GM10248 (cell line): ENCODE measurements at regions not wholly inside any gene's neighbourhood (a gene's known extent, or its start where the extent isn't known, plus 50 kb on each side); places are given as distances from the start of the nearest gene placed in this dataset.
"Not testable (repeated sequence)": the region's sequence is repeated elsewhere in the genome, so short reads cannot be mapped to it uniquely, and the experiment has no call there.

Experiments used
- CTCF ChIA-PET: fragments of 300-600 bp; sonication (Branson Sonifier 250); formaldehyde crosslinking; extraction: SDS; loops from one replicate; lab custom pipeline; 2021; ENCODE audit warnings: antibody characterized with exemption; lab: Yijun Ruan, JAX
- POLR2A ChIA-PET: fragments of 350-650 bp; sonication (Branson Sonifier 250); formaldehyde crosslinking; extraction: SDS; loops from one replicate; lab custom pipeline; 2020; ENCODE audit warnings: antibody characterized with exemption; lab: Yijun Ruan, JAX
- DNase-seq: peaks from one replicate; pipeline ENCODE4 v3.0.0; 2012; ENCODE audit errors: extremely low spot score
- TF ChIP-seq, protein P1 (sequence below): IDR thresholded peaks from 2 replicates; pipeline ENCODE4 v1.5.1; 2012; ENCODE audit warnings: mild to moderate bottlenecking, low read depth; ENCODE audit errors: extremely low read depth, missing control alignments, control extremely low read depth

DNA sequence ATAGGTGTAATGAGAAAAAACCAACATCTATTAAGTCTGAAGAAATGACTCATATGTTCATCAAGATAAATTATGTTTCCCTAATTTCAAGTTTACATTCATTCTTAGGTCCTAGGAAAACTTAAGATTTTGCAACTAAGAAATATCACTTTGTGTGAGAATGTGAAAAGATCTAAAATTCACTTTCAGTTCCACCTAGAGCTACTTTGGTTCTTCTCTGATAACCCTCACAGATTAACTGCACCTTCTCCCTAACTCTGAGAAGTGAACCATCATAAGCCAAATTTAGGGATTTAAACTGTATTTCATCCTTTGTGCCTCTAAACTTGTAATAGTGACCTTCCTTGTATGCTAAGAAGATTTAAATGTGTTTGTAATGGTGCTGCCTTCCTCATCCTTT is 213.0 kb downstream of the FRK start:
- TF ChIP-seq, protein P1, sequence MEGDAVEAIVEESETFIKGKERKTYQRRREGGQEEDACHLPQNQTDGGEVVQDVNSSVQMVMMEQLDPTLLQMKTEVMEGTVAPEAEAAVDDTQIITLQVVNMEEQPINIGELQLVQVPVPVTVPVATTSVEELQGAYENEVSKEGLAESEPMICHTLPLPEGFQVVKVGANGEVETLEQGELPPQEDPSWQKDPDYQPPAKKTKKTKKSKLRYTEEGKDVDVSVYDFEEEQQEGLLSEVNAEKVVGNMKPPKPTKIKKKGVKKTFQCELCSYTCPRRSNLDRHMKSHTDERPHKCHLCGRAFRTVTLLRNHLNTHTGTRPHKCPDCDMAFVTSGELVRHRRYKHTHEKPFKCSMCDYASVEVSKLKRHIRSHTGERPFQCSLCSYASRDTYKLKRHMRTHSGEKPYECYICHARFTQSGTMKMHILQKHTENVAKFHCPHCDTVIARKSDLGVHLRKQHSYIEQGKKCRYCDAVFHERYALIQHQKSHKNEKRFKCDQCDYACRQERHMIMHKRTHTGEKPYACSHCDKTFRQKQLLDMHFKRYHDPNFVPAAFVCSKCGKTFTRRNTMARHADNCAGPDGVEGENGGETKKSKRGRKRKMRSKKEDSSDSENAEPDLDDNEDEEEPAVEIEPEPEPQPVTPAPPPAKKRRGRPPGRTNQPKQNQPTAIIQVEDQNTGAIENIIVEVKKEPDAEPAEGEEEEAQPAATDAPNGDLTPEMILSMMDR, result no peak
- POLR2A ChIA-PET, result no interaction called here
- no peak for DNase-seq
- CTCF ChIA-PET, result no interaction called here

GRCh38 chr6:115843945-115844344 is 216.7 kb downstream of the FRK start:
- DNase-seq, result no peak
- ChIA-PET CTCF (interaction anchor here (0.6 kb wide), 1 partner anchor 12 kb away, joined by 3 read pairs; no protein-coding TSS in a partner anchor), POLR2A (no interaction called here)
- TF ChIP-seq, protein P1, result no peak

DNA sequence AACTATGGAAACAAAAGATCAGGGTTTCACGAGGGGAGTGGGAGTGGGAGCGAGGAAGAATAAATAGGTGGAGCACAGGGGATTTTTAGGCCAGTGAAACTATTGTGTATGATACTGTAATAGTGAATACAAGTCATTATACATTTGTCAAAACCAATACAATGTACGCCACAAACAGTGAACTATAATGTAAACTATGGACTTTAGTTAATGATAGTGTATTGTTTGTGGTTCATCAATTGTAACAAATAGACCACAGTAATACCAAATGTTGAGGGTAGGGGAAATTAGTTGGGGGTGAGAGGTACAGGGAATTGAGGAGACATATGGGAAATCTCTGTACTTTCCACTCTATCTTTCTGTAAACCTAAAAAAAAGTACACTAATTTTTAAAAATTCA is 218.4 kb downstream of the FRK start:
- CTCF ChIA-PET, result interaction anchor here (1.3 kb wide), 1 partner anchor 10 kb away, joined by 4 read pairs; no protein-coding TSS in a partner anchor
- POLR2A ChIA-PET, result no interaction called here
- DNase-seq, result no peak
- TF ChIP-seq, protein P1, result no peak

- CTCF ChIA-PET, result interaction anchor here (0.8 to 2.8 kb wide), 6 partner anchors 9 to 31 kb away, joined by 3 to 9 read pairs (median 5); no protein-coding TSS in a partner anchor
- TF ChIP-seq, protein P1, result no peak
These were observed 221.0 kb downstream of the FRK start for GRCh38 chr6:115839583-115840181.

GRCh38 chr6:115838763-115839401 is 221.8 kb downstream of the FRK start:
- CTCF ChIA-PET, result interaction anchor here (0.9 to 2.8 kb wide), 8 partner anchors 8 to 43 kb away, joined by 3 to 9 read pairs (median 4); no protein-coding TSS in a partner anchor
- TF ChIP-seq, protein P1, result peak; percentile 44

More at GRCh38 chr6:115839583-115840181, 221.0 kb downstream of the FRK start:
- DNase-seq, result no peak
- POLR2A ChIA-PET, result no interaction called here

DNA sequence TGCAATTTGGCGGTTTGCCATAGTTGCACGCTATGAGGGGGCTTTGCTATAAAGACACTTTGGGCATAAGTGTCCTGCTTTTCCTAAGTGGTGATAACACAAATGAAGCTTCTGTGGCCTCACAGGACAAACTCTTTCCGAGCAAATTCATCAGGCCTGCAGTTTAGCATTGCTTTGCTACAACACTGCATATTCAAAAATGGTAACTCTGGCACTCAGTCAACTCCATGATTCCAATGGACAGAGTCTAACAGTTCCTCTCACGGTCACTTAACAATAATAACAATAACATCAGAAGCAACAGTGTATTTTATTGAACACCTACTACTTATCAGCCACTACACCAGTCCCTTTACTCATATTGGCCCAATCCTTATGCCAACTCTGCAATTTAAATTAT is 222.5 kb downstream of the FRK start:
- TF ChIP-seq, protein P1, result no peak
- no peak for DNase-seq
- POLR2A ChIA-PET, result no interaction called here
- CTCF ChIA-PET, result interaction anchor here (0.9 to 2.8 kb wide), 6 partner anchors 7 to 43 kb away, joined by 3 to 9 read pairs (median 6); no protein-coding TSS in a partner anchor

More at GRCh38 chr6:115838763-115839401, 221.8 kb downstream of the FRK start:
- POLR2A ChIA-PET, result no interaction called here
- peak; percentile 46 for DNase-seq

DNA sequence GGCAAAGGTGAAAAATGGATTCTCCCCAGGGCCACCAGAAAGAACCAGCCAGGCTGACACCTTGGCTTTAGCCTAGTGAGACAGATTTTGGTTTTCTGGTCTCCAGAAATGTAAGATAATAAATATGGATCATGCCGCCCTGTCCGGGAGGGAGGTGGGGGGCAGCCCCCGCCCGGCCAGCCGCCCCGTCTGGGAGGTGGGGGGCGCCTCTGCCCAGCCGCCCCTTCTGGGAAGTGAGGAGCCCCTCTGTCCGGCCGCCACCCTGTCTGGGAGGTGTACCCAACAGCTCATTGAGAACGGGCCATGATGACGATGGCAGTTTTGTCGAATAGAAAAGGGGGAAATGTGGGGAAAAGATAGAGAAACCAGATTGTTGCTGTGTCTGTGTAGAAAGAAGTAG is 224.3 kb downstream of the FRK start:
- CTCF ChIA-PET, result not testable (repeated sequence)

More for the DNA sequence above, 224.3 kb downstream of the FRK start:
- DNase-seq, POLR2A ChIA-PET: not testable (repeated sequence)
